Colonic mucosa (tissue), 4 donors: ENCODE measurements at regions not wholly inside any gene's neighbourhood (a gene's known extent, or its start where the extent isn't known, plus 50 kb on each side); places are given as distances from the start of the nearest gene placed in this dataset.

Experiments
- DNase-seq: peaks from one replicate; pipeline ENCODE4 v3.0.0-alpha.2; 2020
- H3K27ac ChIP-seq: fragments of 200-600 bp; one replicate; pipeline ENCODE4 v1.8.0; 2021
- H3K27me3 ChIP-seq: fragments of 200-600 bp; one replicate; pipeline ENCODE4 v1.8.0; 2021
- H3K36me3 ChIP-seq: fragments of 200-600 bp; one replicate; pipeline ENCODE4 v1.8.0; 2021
- H3K4me1 ChIP-seq: fragments of 200-600 bp; one replicate; pipeline ENCODE4 v1.8.0; 2021; ENCODE audit warnings: mild to moderate bottlenecking
- H3K4me3 ChIP-seq: fragments of 200-600 bp; one replicate; pipeline ENCODE4 v1.8.0; 2021
- H3K9ac ChIP-seq, 2 donors: one replicate each; pipeline ENCODE4 v1.7.0; 2013; ENCODE audit warnings: control low read depth in 2 of 2, low read depth in 2 of 2, low read length in 2 of 2
- H3K9me3 ChIP-seq: fragments of 200-600 bp; one replicate; pipeline ENCODE4 v1.8.0; 2021
- intact Hi-C: fragments of 100-400 bp; cut with DNase I; formaldehyde crosslinking; loops from one replicate; pipeline ENCODE4 v1.14.1; 2022
- TF ChIP-seq, protein P1 (sequence below): fragments of 200-600 bp; IDR thresholded peaks from one replicate; pipeline ENCODE4 v1.8.0; 2022; ENCODE audit warnings: antibody characterized with exemption, mild to moderate bottlenecking
- donor health status: healthy.
- donor health status: DM: no; HTN: no; CAD: no.
- donor health status: DM: no; HTN: no; CAD: no.

DNA sequence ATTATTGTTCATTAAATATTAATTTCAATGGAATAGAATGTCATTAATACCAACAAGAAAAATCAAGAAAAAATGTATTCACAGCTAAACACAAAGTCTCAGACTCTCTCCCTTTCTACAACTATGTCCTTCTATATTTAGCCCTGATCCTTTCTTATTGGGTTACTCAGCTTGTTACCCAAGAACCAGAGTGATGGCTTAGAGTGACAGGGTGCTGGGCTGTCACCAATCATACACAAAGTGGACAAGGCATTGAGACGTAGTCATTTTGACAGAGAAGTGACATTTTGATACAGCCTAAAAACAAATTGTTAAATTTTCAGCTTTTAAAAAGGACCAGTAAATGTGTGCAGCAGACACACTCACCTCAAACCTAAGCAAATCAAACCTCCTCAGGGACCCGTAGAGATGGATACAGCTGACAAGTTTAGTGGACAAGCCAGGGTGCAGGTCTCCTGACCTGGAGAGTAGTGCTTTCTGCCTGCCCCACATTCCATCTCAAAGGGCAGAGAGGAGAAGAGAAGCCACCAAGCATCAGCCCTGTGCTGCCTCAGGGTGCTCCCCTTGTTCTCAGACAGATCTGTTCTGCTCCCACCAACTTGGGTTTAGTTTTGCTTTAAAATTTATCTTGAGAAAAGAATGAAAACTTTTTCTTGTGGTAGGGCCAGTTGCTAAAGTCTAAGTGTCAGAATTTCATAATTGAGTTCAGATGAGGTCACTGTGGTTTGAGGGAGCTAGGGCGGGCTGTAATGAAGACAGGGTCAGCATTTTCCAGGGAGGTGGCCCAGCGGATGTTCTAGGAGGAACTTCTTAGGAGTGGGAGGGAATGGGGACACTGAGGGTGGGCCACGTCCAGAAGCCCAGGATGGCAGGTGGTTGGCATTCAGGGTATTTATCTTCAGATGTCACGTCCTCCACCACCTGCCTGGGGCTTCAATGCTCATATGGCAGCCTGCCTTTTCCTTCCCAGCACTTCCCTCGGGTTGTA lies 136.5 kb upstream of the TBL1XR1 start:
- intact Hi-C loops: no loop called here
- DNase-seq: no peak
- H3K4me3 ChIP-seq: no peak overlapping the region
- no peaks in the 10 kb centered on the region for H3K27me3 ChIP-seq
- H3K27ac ChIP-seq: no peak overlapping the region
- TF ChIP-seq, protein P1, sequence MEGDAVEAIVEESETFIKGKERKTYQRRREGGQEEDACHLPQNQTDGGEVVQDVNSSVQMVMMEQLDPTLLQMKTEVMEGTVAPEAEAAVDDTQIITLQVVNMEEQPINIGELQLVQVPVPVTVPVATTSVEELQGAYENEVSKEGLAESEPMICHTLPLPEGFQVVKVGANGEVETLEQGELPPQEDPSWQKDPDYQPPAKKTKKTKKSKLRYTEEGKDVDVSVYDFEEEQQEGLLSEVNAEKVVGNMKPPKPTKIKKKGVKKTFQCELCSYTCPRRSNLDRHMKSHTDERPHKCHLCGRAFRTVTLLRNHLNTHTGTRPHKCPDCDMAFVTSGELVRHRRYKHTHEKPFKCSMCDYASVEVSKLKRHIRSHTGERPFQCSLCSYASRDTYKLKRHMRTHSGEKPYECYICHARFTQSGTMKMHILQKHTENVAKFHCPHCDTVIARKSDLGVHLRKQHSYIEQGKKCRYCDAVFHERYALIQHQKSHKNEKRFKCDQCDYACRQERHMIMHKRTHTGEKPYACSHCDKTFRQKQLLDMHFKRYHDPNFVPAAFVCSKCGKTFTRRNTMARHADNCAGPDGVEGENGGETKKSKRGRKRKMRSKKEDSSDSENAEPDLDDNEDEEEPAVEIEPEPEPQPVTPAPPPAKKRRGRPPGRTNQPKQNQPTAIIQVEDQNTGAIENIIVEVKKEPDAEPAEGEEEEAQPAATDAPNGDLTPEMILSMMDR: no peak
- no peaks in the 10 kb centered on the region for H3K4me1 ChIP-seq
- no peaks in the 10 kb centered on the region for H3K9me3 ChIP-seq
- H3K36me3 ChIP-seq: no peaks in the 10 kb centered on the region
- peak overlapping the region in 1 of 2 donors; percentile 4 for H3K9ac ChIP-seq

DNA sequence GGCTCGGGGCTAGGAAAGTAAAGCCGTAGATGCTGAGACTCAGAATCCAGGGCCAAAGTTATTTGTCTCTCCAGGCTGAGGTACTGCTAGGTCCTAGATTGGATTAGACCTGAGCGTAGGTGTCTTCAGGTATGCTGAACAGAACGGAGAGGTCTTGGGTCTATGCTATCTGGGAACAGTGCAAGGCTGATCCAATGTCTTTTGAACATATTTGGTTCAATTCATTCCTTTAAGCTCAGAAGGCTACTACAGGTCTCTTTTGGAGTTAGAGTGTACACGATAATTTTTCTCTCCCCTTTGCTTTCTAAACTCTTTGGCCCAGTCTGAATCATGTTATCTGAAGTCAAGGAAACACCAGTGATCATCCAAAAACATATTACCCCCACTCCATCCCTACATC lies 137.5 kb upstream of the TBL1XR1 start:
- no peaks in the 10 kb centered on the region for H3K4me1 ChIP-seq
- no peaks in the 10 kb centered on the region for H3K27me3 ChIP-seq
- no peaks in the 10 kb centered on the region for H3K9me3 ChIP-seq
- intact Hi-C loops: loop anchor here (5.0 kb wide), 1 partner anchor 33 kb away; no protein-coding TSS in a partner anchor
- DNase-seq: no peak
- no peak overlapping the region for H3K9ac ChIP-seq
- no peaks in the 10 kb centered on the region for H3K36me3 ChIP-seq
- no peak overlapping the region for H3K4me3 ChIP-seq
- H3K27ac ChIP-seq: no peak overlapping the region
- TF ChIP-seq, protein P1: no peak

DNA sequence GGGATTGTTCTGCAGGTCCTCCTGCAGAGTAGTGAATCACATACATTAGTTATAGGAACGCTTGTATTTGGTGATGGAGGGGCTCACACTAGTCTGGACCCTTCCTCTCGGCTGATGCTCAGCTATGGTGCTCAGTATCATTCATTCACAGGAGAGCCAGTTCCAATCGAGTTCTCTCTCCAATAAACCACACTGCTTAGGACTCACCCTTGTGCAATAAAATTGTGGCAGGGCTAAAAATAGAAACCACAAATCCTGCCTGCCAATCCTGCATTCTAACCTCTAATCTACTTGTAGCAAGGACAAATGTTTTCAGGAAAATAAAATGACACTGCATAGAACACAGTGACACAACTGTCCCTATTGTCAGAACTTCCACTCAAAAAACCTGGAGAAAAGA lies 138.4 kb upstream of the TBL1XR1 start:
- Histone ChIP-seq H3K9ac (peak overlapping the region in 1 of 2 donors; percentile 7), H3K36me3 (no peaks in the 10 kb centered on the region), H3K9me3 (no peaks in the 10 kb centered on the region), H3K4me3 (no peak overlapping the region), H3K27me3 (no peaks in the 10 kb centered on the region), H3K27ac (peak overlapping the region; percentile 71), H3K4me1 (peaks cover 3% of the 10 kb centered on the region)
- intact Hi-C loops: loop anchor here (5.0 kb wide), 1 partner anchor 33 kb away; no protein-coding TSS in a partner anchor
- TF ChIP-seq, protein P1: no peak
- peak; percentile 64 for DNase-seq

DNA sequence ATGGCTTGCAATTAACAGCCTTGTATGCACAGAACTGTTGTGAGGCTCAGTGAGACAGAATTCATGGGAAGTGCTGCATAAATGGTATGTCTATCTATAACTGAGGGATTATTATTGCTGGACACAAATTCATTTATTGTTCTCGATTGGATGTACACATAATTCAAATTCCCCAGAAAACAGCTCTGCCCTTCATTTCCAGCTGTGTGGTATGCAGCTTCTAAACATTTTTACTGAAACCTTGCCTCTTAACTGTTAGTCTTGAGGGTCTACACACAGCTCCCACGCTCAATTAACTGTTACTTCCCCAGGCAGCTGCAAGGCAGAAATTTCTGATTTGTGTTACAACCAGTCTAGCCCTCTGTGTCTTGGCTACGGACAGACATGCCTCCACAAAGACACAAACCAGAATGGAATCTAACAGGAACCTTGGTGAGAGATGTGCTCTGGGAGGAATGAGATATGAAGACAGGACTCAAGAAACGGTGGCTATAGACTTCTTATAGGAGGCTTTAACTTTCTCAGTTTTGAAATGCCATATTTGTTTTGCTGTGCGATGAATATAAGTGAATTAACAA lies 139.7 kb upstream of the TBL1XR1 start:
- Histone ChIP-seq H3K9ac (peak overlapping the region in 1 of 2 donors; percentile 72), H3K9me3 (no peaks in the 10 kb centered on the region), H3K27me3 (no peaks in the 10 kb centered on the region), H3K27ac (peak overlapping the region; percentile 71), H3K4me1 (peaks cover 4% of the 10 kb centered on the region), H3K36me3 (no peaks in the 10 kb centered on the region), H3K4me3 (no peak overlapping the region)
- DNase-seq: no peak
- intact Hi-C loops: loop anchor here (5.0 kb wide), 1 partner anchor 35 kb away; no protein-coding TSS in a partner anchor
- TF ChIP-seq, protein P1: no peak

DNA sequence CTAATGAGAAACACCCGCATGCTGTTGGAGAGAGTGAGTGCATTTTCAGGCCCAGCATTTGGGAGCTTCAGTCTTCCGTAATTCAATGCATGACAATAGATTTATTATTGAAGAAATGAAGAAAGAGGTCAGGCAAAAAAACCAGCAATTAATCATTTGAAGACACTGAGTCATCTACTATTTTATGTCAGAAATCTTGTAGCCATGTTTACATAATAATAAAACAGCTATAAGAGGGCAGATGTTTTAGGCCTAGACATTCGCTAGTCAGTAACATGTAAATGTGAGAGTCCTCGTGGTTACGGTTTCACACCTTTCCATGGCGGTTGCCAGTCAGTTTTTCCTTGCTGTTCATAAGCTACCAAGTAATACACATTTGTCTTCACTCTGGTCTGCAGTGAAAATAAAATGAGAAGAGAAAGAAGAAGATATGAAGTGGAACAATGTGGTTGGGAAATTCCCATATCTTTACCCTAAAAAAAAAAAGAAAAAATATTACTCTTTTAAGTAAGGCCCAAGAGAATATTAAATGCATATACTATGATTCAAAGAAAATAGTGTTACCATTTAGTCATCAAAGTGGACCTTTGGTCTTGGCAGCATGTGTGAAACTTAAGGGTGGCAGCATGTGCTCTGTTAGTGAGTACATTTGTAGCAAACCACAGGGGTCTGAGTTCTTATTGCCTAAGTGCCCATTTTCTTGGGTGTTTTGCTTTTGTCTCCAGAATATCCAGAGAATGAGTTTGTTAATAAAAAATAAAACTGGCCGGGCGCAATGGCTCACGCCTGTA lies 140.5 kb upstream of the TBL1XR1 start:
- Histone ChIP-seq H3K27ac (peak overlapping the region; percentile 84), H3K4me3 (no peak overlapping the region), H3K9ac (no peak overlapping the region), H3K4me1 (peaks cover 4% of the 10 kb centered on the region), H3K9me3 (no peaks in the 10 kb centered on the region), H3K27me3 (no peaks in the 10 kb centered on the region), H3K36me3 (no peaks in the 10 kb centered on the region)
- TF ChIP-seq, protein P1: no peak
- intact Hi-C loops: loop anchor here (5.0 kb wide), 1 partner anchor 35 kb away; no protein-coding TSS in a partner anchor
- DNase-seq: no peak
